K562 (cell line): ENCODE measurements at regions not wholly inside any gene's neighbourhood (a gene's known extent, or its start where the extent isn't known, plus 50 kb on each side); places are given as distances from the start of the nearest gene placed in this dataset.

Experiments
- ATAC-seq: fragments of 200-7000 bp; cut with Tn5 transposase; 3 replicates; pipeline ENCODE4 v1.9.1; 2020; ENCODE audit warnings: moderate library complexity
- BruUV-seq: library from RNA; stranded (reverse); fragments of 400-500 nt; replicated peaks from 2 replicates; lab custom pipeline; 2021; lab: Mats Ljungman, UMichigan
- CTCF ChIA-PET: fragments of 300-600 bp; formaldehyde crosslinking; extraction: SDS; loops from one replicate; lab custom pipeline; 2021; ENCODE audit warnings: low intra/inter-chr PET ratio; lab: Yijun Ruan, JAX
- POLR2A ChIA-PET: fragments of 300-600, 350-650 bp; sonication (Branson Sonifier 250); formaldehyde crosslinking; extraction: SDS; loops from one replicate; lab custom pipeline; 2021; ENCODE audit warnings: antibody characterized with exemption, inconsistent platforms; lab: Yijun Ruan, JAX
- DNase-seq, 4 experiments: peaks; one replicate each; pipeline versions ENCODE4 v3.0.0 to v3.0.0-alpha.2; 2011 to 2018; ENCODE audit warnings: low spot score in 3 of 4, mixed read lengths in 3 of 4; ENCODE audit errors: extremely low read depth in 1 of 4
- FAIRE-seq: peaks from 2 replicates; lab custom pipeline; 2011; peaks lifted over from hg19 to GRCh38; lab: Jason Lieb, UNC
- H2AFZ ChIP-seq: 2 replicates; pipeline ENCODE4 v1.6.0; 2011; ENCODE audit warnings: low read depth, low read length, control low read depth, inconsistent platforms
- H3K27ac ChIP-seq: fragments of 200-600 bp; 3 replicates; pipeline ENCODE4 v1.8.0; 2011; ENCODE audit warnings: low read depth, mild to moderate bottlenecking, control low read depth, inconsistent platforms, low read length, moderate library complexity, mixed read lengths; ENCODE audit errors: extremely low read depth
- H3K27me3 ChIP-seq, 2 experiments: fragments of 300-600 bp in 1 of 2; 2 replicates in 1 of 2; 3 replicates in 1 of 2; pipeline versions ENCODE4 v1.6.0 to v1.8.0; 2011; ENCODE audit warnings: inconsistent platforms in 2 of 2, low read length in 2 of 2, mild to moderate bottlenecking in 1 of 2, mixed read lengths in 1 of 2, moderate library complexity in 1 of 2; ENCODE audit not compliant: control insufficient read depth in 2 of 2, insufficient read depth in 2 of 2
- H3K36me3 ChIP-seq: fragments of 300-600 bp; 3 replicates; pipeline ENCODE4 v1.8.0; 2011; ENCODE audit warnings: mild to moderate bottlenecking, low read length, inconsistent platforms; ENCODE audit not compliant: control insufficient read depth, insufficient read depth
- H3K4me1 ChIP-seq, 2 experiments: fragments of 200-600 bp in 1 of 2; replicated peaks in 1 of 2; 2 replicates in 1 of 2; 3 replicates in 1 of 2; pipeline versions ENCODE4 v1.5.1 to v1.8.0; 2011; ENCODE audit warnings: inconsistent platforms in 2 of 2, low read length in 2 of 2, mild to moderate bottlenecking in 1 of 2, mixed read lengths in 1 of 2, moderate library complexity in 1 of 2; ENCODE audit not compliant: control insufficient read depth in 2 of 2, insufficient read depth in 2 of 2
- H3K4me2 ChIP-seq: 2 replicates; pipeline ENCODE4 v1.6.1; 2011; ENCODE audit warnings: low read length, control low read depth, inconsistent platforms, mixed read lengths; ENCODE audit not compliant: insufficient read depth
- H3K4me3 ChIP-seq: fragments of 200-600 bp; sonication (generic), shearing (Covaris generic); 2 replicates; pipeline ENCODE4 v1.5.1; 2016; ENCODE audit warnings: control low read depth, inconsistent platforms
- H3K79me2 ChIP-seq: fragments of 200-600 bp; 3 replicates; pipeline ENCODE4 v1.8.0; 2011; ENCODE audit warnings: low read length, inconsistent platforms; ENCODE audit not compliant: control insufficient read depth, insufficient read depth
- H3K9ac ChIP-seq, 2 experiments: 2 replicates each; pipeline versions ENCODE4 v1.6.0 to v1.6.1; 2011; ENCODE audit warnings: low read depth in 2 of 2, low read length in 2 of 2, control low read depth in 1 of 2, inconsistent platforms in 1 of 2, mild to moderate bottlenecking in 1 of 2, mixed read lengths in 1 of 2; ENCODE audit not compliant: insufficient read depth in 1 of 2
- H3K9me1 ChIP-seq: one replicate; pipeline ENCODE4 v1.6.0; 2011; ENCODE audit warnings: inconsistent platforms, mild to moderate bottlenecking, low read length, moderate library complexity; ENCODE audit not compliant: control insufficient read depth, insufficient read depth
- H3K9me3 ChIP-seq: replicated peaks from 2 replicates; pipeline ENCODE4 v1.5.1; 2011; ENCODE audit warnings: low read depth, low read length, inconsistent platforms; ENCODE audit not compliant: control insufficient read depth, insufficient read depth
- H4K20me1 ChIP-seq: replicated peaks from 2 replicates; pipeline ENCODE4 v1.6.1; 2011; ENCODE audit warnings: low read length, inconsistent platforms, mixed read lengths; ENCODE audit not compliant: control insufficient read depth, insufficient read depth
- ASH1L ChIP-seq: fragments of 450-650 bp; IDR thresholded peaks from 2 replicates; pipeline ENCODE4 v1.6.1; 2018; ENCODE audit warnings: borderline replicate concordance, mild to moderate bottlenecking, low read depth; ENCODE audit not compliant: partially characterized antibody
- CBX1 ChIP-seq: sonication (generic); IDR thresholded peaks from 2 replicates; pipeline ENCODE4 v1.6.1; 2016; ENCODE audit warnings: antibody characterized with exemption, low read depth, mild to moderate bottlenecking
- CTBP1 ChIP-seq: fragments of 450-650 bp; IDR thresholded peaks from 2 replicates; pipeline ENCODE4 v1.6.1; 2016; ENCODE audit warnings: borderline replicate concordance
- ELF4 ChIP-seq: fragments of 450-650 bp; formaldehyde crosslinking; IDR thresholded peaks from 2 replicates; pipeline ENCODE4 v1.4.0; 2022; ENCODE audit warnings: missing genetic modification characterization
- ESRRB ChIP-seq: fragments of 250-450 bp; sonication (Bioruptor Pico); IDR thresholded peaks from 2 replicates; pipeline ENCODE4 v1.5.0; 2020; ENCODE audit warnings: mild to moderate bottlenecking, moderate library complexity, borderline replicate concordance
- HLTF ChIP-seq: fragments of 450-650 bp; IDR thresholded peaks from 2 replicates; pipeline ENCODE4 v1.6.1; 2016
- NCOR1 ChIP-seq: fragments of 450-650 bp; IDR thresholded peaks from 2 replicates; pipeline ENCODE4 v1.6.1; 2016; ENCODE audit warnings: mild to moderate bottlenecking, moderate library complexity
- PRMT5 ChIP-seq: sonication (generic); formaldehyde crosslinking; IDR thresholded peaks from 2 replicates; pipeline ENCODE4 v1.5.0; 2020; ENCODE audit warnings: missing genetic modification reagents
- RB1 ChIP-seq: fragments of 450-650 bp; IDR thresholded peaks from 2 replicates; pipeline ENCODE4 v1.6.1; 2017; ENCODE audit warnings: low read depth, mild to moderate bottlenecking
- RUNX1 ChIP-seq: sonication (generic); IDR thresholded peaks from 2 replicates; pipeline ENCODE4 v1.6.1; 2016; ENCODE audit warnings: antibody characterized with exemption, low read depth
- SMARCB1 ChIP-seq: IDR thresholded peaks from 2 replicates; pipeline ENCODE4 v1.6.1; 2011; ENCODE audit warnings: improper control_type of control experiment, low read depth; ENCODE audit not compliant: insufficient read length
- YBX1 ChIP-seq: fragments of 450-650 bp; IDR thresholded peaks from 2 replicates; pipeline ENCODE4 v1.7.1; 2016; ENCODE audit warnings: mild to moderate bottlenecking
- ZKSCAN3 ChIP-seq: fragments of 250-450 bp; sonication (Bioruptor Pico); IDR thresholded peaks from 2 replicates; pipeline ENCODE4 v1.4.0; 2020
- ZNF274 ChIP-seq: IDR thresholded peaks from 2 replicates; pipeline ENCODE4 v1.6.1; 2011; ENCODE audit warnings: low read depth, mild to moderate bottlenecking, low read length, moderate library complexity, borderline replicate concordance
- ZNF75A ChIP-seq: fragments of 450-650 bp; formaldehyde crosslinking; IDR thresholded peaks from 2 replicates; pipeline ENCODE4 v1.4.0; 2020; ENCODE audit warnings: mild to moderate bottlenecking
- ZNF79 ChIP-seq: fragments of 250-450 bp; sonication (Bioruptor Pico); IDR thresholded peaks from 2 replicates; pipeline ENCODE4 v1.4.0; 2020; ENCODE audit warnings: low read depth, mild to moderate bottlenecking, moderate library complexity
- WGBS: fragments of 100-300 bp; shearing (Covaris generic); methylation state at CpG from one replicate; pipeline ENCODE4 v1.1.6; 2016; ENCODE audit warnings: low coverage, mixed read lengths; ENCODE audit not compliant: insufficient coverage; ENCODE audit errors: missing lambda C conversion rate; 5-methylcytosine and 5-hydroxymethylcytosine counted together
- in situ Hi-C: fragments of 300-500 bp; cut with MboI; formaldehyde crosslinking; loops from 4 replicates; pipeline ENCODE4 v1.15.0; 2018; ENCODE audit warnings: inconsistent platforms, mixed read lengths
- intact Hi-C: fragments of 100-400 bp; cut with micrococcal nuclease; formaldehyde crosslinking; loops from 2 replicates; pipeline ENCODE4 v1.14.2; 2022

DNA sequence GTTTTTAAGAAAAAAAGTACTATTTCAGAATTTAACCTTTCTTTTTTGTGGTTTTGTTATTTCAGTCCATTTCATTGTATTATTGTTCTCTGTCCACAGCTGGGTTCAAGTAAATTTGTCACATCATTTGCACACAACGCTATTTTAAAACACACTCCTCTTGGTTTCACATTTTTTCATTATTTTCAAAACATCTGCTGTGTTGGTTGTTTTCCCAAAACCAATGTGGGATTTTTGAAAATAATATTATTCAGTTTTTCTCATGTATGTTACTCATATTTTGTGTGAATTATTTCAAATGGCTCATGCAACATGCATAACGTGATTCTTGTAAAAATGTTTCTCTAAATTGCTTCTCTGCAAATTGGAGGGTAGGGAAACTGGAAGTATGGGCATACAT, 589.2 kb downstream of the METTL4 start (continued):
- TF ChIP-seq ZNF274 (no peak), CTBP1 (no peak), NCOR1 (no peak), ZNF75A (CRISPR knock-in tag) (no peak), ZKSCAN3 (no peak)
- TF ChIP-seq, all 486 proteins: peak for 0

DNA sequence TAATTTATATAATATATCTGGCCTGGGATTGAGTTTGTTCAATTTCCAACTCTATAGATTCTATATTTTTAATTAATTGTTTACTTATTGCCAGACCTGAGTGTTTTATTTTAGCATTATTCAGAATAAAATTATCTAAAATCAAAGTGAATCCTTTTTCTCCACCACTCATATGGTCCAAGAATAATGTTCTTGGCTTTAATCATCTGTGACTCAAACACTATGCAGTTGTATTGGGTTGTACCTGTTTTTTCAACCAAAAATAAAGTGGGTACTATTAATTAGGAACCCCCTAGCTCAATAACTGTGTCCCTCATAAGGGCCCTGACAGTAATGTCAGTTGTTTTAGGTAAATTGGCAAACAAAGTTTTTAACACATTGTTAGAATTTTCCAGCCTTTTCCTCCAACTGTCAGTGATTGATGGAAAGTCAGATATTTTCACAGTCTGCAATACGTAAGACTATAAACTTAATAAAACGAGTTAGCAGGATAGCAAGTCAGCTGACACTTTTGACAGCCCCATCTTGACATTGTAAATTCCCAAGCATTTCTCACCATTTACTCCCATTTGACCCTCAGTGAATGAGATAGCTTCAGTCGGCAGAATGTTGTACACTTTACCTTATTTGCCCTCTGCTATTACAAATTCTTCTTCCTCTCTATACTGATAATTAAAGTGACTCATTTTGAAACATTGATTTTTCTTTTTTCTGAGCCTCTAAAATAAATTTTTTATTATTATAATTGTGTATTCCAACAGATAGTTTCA, 587.4 kb downstream of the METTL4 start:
- Histone ChIP-seq H3K79me2 (no peaks in the 10 kb centered on the region), H3K9me1 (no peaks in the 10 kb centered on the region), H3K4me3 (no peak overlapping the region), H3K27ac (no peak overlapping the region), H3K27me3 (no peaks in the 10 kb centered on the region), H3K9me3 (no peaks in the 10 kb centered on the region), H2AFZ (no peak overlapping the region), H3K4me1 (no peaks in the 10 kb centered on the region), H3K4me2 (no peak overlapping the region), H3K9ac (no peak overlapping the region), H4K20me1 (no peaks in the 10 kb centered on the region), H3K36me3 (no peaks in the 10 kb centered on the region)
- CTCF ChIA-PET, result no interaction called here
- 6% methylated on average over 3 of the region's 3 CpGs for WGBS
- DNase-seq (no peak), FAIRE-seq (no peak), ATAC-seq (no peak)
- intact Hi-C loops (no loop called here), in situ Hi-C loops (no loop called here)
- POLR2A ChIA-PET, result interaction anchor here (0.6 kb wide), 1 partner anchor 30 kb away, joined by 3 read pairs; no protein-coding TSS in a partner anchor
- no TSS peak for BruUV-seq
- TF ChIP-seq SMARCB1 (no peak), ELF4 (CRISPR knock-in tag) (no peak), ESRRB (CRISPR knock-in tag) (no peak), PRMT5 (CRISPR knock-in tag) (no peak), CBX1 (no peak), ZNF79 (CRISPR knock-in tag) (no peak), YBX1 (no peak), HLTF (no peak), ASH1L (no peak), RUNX1 (no peak), RB1 (no peak)
